ENCODE measurements at regions not wholly inside any gene's neighbourhood (a gene's known extent, or its start where the extent isn't known, plus 50 kb on each side); places are given as distances from the start of the nearest gene placed in this dataset.

DNA sequence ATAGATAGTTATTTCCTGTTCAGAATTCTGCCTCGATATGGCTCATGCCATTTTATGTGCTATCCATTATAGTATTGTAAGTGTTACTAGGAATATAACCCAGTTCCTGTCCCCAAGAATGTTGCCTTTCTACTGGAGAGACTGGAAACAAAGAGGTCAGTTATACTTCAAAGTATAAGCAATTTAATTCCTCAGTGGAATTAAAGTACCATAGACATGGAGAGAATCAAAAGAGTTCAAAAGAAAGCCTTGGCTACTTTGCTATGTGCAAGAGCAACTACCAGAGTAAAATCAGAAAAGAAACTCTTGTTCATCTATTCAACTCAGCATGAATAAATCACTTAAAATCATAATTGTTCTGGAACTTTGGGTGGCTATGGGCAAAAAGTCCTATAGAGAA lies 173.2 kb upstream of the EEA1 start:
- H3K36me3 ChIP-seq (ENCODE audit: low read depth): no peaks in the 10 kb centered on the region
- no peak overlapping the region for H2AFZ ChIP-seq
- CTCF ChIA-PET: no interaction called here
- H3K9me2 ChIP-seq (ENCODE audit: insufficient read depth): no peaks in the 10 kb centered on the region
- no peaks in the 10 kb centered on the region for H3K4me1 ChIP-seq (replicated peaks; ENCODE audit: insufficient read depth)
- TF ChIP-seq, protein P1, sequence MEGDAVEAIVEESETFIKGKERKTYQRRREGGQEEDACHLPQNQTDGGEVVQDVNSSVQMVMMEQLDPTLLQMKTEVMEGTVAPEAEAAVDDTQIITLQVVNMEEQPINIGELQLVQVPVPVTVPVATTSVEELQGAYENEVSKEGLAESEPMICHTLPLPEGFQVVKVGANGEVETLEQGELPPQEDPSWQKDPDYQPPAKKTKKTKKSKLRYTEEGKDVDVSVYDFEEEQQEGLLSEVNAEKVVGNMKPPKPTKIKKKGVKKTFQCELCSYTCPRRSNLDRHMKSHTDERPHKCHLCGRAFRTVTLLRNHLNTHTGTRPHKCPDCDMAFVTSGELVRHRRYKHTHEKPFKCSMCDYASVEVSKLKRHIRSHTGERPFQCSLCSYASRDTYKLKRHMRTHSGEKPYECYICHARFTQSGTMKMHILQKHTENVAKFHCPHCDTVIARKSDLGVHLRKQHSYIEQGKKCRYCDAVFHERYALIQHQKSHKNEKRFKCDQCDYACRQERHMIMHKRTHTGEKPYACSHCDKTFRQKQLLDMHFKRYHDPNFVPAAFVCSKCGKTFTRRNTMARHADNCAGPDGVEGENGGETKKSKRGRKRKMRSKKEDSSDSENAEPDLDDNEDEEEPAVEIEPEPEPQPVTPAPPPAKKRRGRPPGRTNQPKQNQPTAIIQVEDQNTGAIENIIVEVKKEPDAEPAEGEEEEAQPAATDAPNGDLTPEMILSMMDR (conservative IDR thresholded peaks at IDR 0.05): no peak
- TF ChIP-seq EZH2 (IDR thresholded peaks at IDR 0.05; ENCODE audit: low read depth): no peak
- POLR2A ChIA-PET (ENCODE audit: unreplicated experiment): no interaction called here
- intact Hi-C loops (cut with micrococcal nuclease; ENCODE audit: unreplicated experiment): no loop called here
- H3K27me3 ChIP-seq (ENCODE audit: insufficient read depth, low read depth): no peaks in the 10 kb centered on the region
- BruUV-seq (replicated peaks): no TSS peak
- no peak overlapping the region for H3K4me3 ChIP-seq
- no peaks in the 10 kb centered on the region for H3K9me3 ChIP-seq (ENCODE audit: insufficient read depth, low read depth)
- no peaks in the 10 kb centered on the region for H3K79me2 ChIP-seq (ENCODE audit: low read depth)
- H3F3A ChIP-seq (ENCODE audit: insufficient read depth, low read depth): no peaks in the 10 kb centered on the region
- H3K27ac ChIP-seq: no peak overlapping the region
- H3K4me2 ChIP-seq: no peak overlapping the region
- H4K20me1 ChIP-seq (ENCODE audit: insufficient read depth): no peaks in the 10 kb centered on the region
- no peak for DNase-seq

DNA sequence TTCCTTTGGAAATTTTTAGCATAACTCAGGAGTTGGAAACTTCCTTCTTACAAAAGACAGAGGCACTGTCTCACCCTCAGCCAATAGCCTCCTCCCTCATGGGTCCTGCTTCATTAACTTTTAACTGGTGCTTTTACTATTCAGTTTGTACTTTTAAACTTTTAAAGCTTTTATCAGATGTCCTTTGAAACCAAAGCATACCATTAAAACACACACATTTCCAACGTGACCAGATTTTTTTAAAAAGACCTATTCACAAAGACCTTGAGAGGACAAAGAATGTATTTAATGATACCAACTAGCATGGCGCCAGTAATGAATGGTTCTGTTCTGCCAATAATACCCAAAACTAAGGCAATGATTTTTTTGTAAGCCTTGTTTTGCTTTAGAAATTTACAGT lies 173.6 kb upstream of the EEA1 start:
- BruUV-seq (replicated peaks): no TSS peak
- H3K27me3 ChIP-seq (ENCODE audit: insufficient read depth, low read depth): no peaks in the 10 kb centered on the region
- POLR2A ChIA-PET (ENCODE audit: unreplicated experiment): no interaction called here
- H3F3A ChIP-seq (ENCODE audit: insufficient read depth, low read depth): no peaks in the 10 kb centered on the region
- H3K9me2 ChIP-seq (ENCODE audit: insufficient read depth): no peaks in the 10 kb centered on the region
- H3K4me2 ChIP-seq: no peak overlapping the region
- no peaks in the 10 kb centered on the region for H3K36me3 ChIP-seq (ENCODE audit: low read depth)
- H3K4me1 ChIP-seq (replicated peaks; ENCODE audit: insufficient read depth): no peaks in the 10 kb centered on the region
- no peaks in the 10 kb centered on the region for H3K9me3 ChIP-seq (ENCODE audit: insufficient read depth, low read depth)
- no peak overlapping the region for H2AFZ ChIP-seq
- no peak overlapping the region for H3K27ac ChIP-seq
- no peaks in the 10 kb centered on the region for H4K20me1 ChIP-seq (ENCODE audit: insufficient read depth)
- TF ChIP-seq, protein P1 (conservative IDR thresholded peaks at IDR 0.05): no peak
- TF ChIP-seq EZH2 (IDR thresholded peaks at IDR 0.05; ENCODE audit: low read depth): no peak
- intact Hi-C loops (cut with micrococcal nuclease; ENCODE audit: unreplicated experiment): no loop called here
- no peak overlapping the region for H3K4me3 ChIP-seq
- CTCF ChIA-PET: no interaction called here
- no peak for DNase-seq
- H3K79me2 ChIP-seq (ENCODE audit: low read depth): no peaks in the 10 kb centered on the region

DNA sequence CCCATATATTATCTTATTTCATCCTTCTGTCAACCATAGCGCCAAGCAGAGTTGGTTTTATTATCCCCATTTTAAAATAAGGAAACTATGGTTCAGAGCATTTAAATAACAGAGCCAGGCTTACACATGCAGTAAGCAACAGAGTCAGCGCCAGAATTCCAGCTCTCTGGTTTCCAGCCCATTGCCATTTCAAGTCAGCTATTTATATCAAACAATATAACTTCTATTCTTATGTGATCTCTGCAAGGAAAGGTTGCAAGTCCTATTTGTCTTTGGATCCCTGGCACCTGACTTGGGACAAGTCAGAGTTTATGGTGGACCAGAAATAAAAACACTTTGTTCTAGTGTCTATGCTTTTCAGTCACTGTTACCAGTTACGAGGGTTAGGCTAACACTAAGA lies 174.1 kb upstream of the EEA1 start:
- POLR2A ChIA-PET (ENCODE audit: unreplicated experiment): no interaction called here
- DNase-seq: no peak
- no peaks in the 10 kb centered on the region for H3K36me3 ChIP-seq (ENCODE audit: low read depth)
- H3K4me1 ChIP-seq (replicated peaks; ENCODE audit: insufficient read depth): no peaks in the 10 kb centered on the region
- TF ChIP-seq, protein P1 (conservative IDR thresholded peaks at IDR 0.05): no peak
- TF ChIP-seq EZH2 (IDR thresholded peaks at IDR 0.05; ENCODE audit: low read depth): no peak
- H2AFZ ChIP-seq: no peak overlapping the region
- no peak overlapping the region for H3K27ac ChIP-seq
- H3K9me3 ChIP-seq (ENCODE audit: insufficient read depth, low read depth): no peaks in the 10 kb centered on the region
- no peaks in the 10 kb centered on the region for H3F3A ChIP-seq (ENCODE audit: insufficient read depth, low read depth)
- H3K4me3 ChIP-seq: no peak overlapping the region
- H3K79me2 ChIP-seq (ENCODE audit: low read depth): no peaks in the 10 kb centered on the region
- no peaks in the 10 kb centered on the region for H4K20me1 ChIP-seq (ENCODE audit: insufficient read depth)
- intact Hi-C loops (cut with micrococcal nuclease; ENCODE audit: unreplicated experiment): no loop called here
- CTCF ChIA-PET: no interaction called here
- H3K27me3 ChIP-seq (ENCODE audit: insufficient read depth, low read depth): no peaks in the 10 kb centered on the region
- no peaks in the 10 kb centered on the region for H3K9me2 ChIP-seq (ENCODE audit: insufficient read depth)
- H3K4me2 ChIP-seq: no peak overlapping the region
- no TSS peak for BruUV-seq (replicated peaks)
